ENCODE measurements at regions not wholly inside any gene's neighbourhood (a gene's known extent, or its start where the extent isn't known, plus 50 kb on each side); places are given as distances from the start of the nearest gene placed in this dataset.
"Not testable (repeated sequence)": the region's sequence is repeated elsewhere in the genome, so short reads cannot be mapped to it uniquely, and the experiment has no call there.

DNA sequence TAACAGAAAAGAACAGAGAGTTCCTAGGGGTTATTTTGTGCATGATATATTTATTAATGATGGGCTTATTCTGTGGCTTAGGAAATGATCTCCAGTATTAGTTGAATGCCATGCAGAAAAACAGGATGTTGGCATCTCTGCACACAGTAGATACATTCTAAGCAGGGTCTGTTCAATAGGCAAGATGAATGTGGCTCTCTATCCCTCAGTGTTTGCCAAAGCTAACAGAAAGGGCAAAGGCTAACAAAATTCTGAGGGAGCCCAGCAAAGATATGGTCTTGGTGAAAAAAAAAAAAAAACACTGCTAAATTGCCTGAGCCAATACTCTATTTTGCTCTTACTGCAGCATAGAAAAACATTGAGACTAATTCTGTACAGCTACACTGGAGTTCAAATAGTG, 1095.8 kb downstream of the UQCRFS1 start:
- no peak for DNase-seq

DNA sequence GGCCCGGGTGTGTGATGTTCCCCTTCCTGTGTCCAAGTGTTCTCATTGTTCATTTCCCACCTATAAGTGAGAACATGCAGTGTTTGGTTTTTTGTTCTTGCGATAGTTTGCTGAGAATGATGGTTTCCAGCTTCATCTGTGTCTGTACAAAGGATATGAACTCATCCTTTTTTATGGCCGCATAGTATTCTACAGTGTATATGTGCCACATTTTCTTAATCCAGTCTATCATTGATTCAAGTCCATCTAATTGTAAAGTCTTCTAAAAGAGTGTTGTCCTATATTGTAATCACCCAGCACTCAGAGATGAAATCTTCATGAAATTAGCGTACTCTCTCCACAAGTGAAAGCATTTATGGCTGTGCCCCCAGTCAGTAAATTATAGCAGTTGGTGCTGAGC, 1096.6 kb downstream of the UQCRFS1 start:
- not testable (repeated sequence) for DNase-seq

DNA sequence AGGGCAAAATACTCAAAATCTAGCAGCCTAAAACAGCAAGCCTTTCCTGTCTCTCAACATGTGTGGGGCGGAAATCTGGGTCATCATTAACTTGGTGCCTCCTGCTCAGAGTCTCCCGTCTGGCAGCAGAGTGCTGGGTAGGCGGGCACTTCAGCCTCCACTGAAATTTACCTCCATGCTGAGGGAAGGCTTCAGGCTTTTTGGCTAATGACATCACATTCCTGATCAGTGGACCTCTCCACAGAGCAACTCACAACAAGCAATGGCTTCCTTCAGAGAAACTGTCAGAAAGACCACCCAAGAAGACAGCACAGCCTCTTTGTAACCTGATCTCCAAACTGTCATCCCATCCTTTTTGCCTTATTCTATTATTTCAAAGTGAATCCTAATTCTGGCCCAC, 1109.0 kb downstream of the UQCRFS1 start:
- DNase-seq = no peak

DNA sequence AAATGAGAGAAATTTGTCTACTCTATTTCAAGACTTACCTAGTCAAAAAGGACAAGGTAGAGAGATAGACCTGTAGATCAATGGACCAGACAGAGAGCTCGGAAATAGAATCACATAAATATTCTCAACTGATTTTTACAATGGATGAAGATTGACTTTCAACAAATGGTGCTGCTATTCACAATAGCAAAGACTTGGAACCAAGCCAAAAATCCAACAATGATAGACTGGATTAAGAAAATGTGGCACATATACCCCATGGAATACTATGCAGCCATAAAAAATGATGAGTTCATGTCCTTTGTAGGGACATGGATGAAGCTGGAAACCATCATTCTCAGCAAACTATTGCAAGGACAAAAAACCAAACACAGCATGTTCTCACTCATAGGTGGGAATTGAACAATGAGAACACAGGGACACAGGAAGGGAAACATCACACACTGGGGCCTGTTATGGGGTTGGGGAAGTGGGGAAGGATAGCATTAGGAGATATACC, 1128.2 kb downstream of the UQCRFS1 start:
- not testable (repeated sequence) for DNase-seq

DNA sequence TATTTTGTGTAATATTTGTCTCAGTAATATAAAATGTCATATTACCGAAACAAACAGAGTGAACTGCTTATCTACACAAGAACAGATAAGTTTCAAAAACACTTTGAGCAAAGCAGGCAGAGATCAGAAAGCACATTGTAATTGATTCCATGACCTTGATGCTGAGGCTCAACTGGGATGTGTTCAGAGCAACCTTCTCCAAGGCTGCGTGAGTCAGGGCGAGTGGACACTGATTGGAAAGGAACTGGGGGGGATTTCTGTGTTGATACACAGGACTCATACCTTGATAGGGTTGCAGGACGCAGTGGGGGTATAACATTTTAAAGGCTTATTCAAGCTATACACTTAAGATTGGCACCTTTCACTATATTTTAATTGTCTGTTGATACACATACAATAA, 1136.3 kb downstream of the UQCRFS1 start:
- DNase-seq = no peak

DNA sequence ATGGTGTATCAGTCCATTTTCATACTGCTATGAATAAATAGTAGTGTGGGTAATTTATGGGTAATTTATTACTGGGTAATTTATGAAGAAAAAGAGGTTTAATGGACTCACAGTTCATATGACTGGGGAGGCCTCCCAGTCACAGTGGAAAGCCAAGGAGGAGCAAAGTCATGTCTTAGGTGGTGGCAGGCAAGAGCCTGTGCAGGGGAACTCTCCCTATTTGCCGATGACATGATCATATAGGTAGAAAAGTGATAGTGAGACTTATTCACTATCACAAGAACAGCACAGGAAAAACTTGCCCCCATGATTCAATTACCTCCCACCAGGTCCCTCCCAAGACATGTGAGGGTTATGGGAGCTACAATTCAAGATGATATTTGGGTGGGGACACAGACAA, 1137.7 kb downstream of the UQCRFS1 start:
- no peak for DNase-seq

DNA sequence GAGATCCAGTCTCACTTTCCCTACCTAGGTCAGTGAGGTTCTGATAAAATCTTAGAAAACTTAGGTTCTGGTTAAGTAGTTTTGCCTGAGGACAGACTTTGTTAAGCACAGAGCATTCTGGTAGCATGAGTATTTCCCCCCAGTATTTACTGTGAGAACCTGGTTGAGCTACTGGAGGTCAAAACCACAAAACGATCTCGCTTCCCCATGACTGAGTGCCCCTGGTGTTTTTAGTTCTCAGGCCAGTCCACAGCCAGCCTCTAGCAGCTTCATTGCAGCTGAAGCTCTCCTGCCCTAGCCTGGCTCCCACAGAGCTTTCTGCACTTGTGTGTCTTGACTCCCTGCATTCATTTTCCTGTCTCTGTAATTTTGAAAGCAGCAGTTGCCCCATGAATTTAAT, 1138.2 kb downstream of the UQCRFS1 start:
- no peak for DNase-seq

DNA sequence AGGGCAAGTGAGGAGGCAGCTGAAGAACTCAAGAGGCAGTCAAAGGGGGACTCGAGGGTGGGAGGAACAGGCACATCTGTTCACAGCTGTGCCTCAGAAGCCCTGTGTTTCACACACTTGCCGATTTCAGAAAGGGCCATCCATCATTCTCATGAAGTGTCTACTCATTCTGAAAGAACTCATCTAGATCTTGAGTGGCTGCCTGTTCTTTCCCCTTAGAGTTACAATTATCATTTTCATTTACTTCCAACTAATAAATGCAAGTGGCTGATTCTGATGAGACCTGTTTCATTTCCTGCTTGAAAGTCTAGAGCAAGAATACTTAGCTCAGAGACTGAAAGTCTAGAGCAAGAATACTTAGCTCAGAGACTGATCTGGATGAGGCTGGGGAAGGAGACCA, 1145.1 kb downstream of the UQCRFS1 start:
- DNase-seq = no peak

DNA sequence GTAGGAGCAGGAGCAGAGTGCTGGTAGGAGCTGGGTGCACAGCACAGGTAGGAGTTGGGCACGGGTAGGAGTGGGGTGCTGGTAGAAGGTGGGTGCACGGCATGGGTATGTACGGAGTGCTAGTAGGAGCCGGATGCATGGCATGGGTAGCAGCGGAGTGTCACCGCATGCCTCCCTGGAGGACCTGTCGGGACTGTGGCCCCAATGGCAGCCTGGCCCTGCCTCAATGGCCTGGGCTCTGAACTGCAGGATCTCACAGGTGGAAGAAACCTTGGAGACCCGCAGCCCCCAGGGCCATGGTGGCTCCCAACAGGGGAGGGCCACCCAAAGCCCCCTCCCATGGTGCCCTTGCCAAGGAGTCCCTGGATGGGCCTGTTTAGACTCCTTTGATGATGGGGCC, 1146.0 kb downstream of the UQCRFS1 start:
- no peak for DNase-seq

DNA sequence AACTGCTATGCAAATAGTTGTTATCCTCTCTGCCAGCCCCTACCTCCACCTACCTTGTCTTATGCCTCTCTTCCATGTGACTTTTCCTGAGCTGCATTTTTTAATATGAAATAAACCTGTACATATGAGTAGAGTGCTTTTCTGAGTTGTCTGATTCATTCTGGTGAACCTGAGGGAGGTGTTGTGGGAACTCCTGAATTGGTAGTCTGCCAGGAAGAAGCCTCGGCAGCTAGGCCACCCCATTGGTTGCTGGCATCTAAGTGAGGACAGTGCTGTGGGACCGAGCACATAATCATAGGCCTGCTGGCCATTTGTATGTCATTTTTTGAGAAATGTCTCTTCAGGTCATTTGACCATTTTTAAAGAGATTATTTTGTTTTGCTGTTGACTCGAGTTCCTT, 1146.8 kb downstream of the UQCRFS1 start:
- DNase-seq = no peak

DNA sequence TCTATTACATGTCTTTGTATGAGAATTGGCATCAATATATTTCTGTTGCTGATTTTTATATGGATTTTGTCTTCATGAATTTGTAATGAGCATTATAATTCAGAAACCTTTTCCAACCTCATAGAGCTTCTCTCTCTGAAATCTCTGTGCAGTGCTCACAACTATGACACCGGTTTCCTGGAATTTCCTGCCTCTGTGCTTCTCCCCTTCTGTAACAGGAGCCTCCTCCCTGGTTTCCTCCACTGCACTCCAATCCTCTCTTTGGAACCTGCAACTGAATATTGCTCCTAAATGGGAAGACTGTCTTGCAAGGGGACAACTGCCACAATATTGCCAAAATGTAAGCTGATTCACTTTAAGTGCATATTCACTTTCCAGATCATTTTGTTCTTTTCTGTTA, 1147.9 kb downstream of the UQCRFS1 start:
- no peak for DNase-seq

DNA sequence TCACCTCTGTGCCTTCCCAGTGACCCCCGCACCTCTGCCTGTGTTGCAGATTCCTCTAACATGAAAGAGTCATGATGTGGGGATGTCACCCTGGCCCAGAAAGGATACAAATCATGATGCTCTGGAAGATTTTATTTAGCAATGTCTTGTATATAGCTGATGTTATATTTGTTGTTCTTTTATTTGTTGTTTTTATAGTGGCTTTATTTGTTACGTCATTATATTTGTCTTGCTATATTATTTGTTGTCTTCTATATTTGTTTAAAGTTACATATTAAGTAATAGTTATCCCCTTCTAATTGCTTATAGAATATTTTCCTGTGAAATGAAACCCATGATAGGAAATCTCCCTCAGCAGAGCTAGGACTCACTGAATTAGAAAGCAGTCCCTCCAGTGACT, 1149.2 kb downstream of the UQCRFS1 start:
- DNase-seq = no peak

DNA sequence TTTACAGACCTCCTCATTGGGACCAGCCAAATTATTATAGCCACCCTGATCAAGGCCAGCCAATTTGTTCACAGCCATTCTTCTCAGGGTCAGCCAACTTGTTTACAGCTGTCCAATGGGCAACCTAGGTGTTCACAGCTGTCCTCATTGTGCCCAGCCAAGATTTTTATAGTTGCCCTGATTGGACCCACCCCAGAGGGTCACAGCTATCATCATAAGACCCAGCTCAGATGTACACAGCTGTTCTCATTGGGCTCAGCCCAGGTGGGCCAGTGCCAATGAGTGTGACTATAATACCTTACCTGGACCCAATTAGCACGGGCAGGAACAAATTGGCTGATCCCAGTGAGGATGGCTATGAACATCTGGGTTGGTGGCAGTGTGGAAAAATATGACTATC, 1151.8 kb downstream of the UQCRFS1 start:
- no peak for DNase-seq

DNA sequence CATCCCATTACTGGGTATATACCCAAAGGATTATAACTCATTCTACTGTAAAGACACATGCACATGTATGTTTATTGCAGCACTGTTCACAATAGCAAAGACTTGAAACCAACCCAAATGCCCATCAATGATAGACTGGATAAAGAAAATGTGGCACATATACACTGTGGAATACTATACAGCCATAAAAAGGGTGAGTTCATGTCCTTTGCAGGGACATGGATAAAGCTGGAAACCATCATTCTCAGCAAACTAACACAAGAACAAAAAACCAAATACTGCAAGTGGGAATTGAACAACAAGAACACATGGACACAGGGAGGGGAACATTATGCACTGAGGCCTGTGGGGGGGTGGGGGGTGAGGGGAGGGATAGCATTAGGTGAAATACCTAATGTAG, 1155.9 kb downstream of the UQCRFS1 start:
- DNase-seq = not testable (repeated sequence)

DNA sequence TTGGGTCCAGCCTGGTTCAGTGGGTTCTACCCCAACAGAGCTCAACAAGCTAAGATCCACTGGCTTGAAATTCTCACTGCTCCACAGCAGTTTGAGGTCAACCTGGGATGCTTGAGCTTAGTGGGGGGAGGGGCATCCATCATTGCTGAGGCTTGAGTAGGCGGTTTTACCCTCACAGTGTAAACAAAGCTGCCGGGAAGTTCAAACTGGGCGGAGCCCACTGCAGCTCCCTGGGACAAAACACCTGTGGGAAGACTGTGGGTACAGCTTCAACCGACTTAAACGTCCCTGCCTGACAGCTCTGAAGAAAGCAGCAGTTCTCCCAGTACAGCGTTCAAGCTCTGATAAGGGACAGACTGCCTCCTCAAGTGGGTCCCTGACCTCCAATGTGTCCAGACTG, 1161.9 kb downstream of the UQCRFS1 start:
- no peak for DNase-seq

DNA sequence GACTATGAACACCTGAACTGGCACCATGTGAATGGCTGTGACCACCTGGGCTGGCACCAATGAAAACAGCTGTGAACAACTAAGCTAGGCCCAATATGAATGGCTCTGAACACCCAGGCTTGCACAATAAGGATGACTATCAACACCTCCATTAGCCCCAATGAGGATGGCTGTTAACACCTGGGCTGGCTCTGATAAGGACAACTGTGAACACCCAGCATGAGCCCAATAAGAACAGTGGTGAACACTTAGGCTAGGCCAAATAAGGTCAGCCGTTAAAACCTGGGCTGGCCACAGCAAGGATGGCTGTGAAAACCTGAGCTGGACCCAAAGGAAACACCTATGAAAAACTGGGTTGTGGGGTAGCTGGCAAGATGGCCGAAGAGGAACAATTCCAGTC, 1163.1 kb downstream of the UQCRFS1 start:
- no peak for DNase-seq

DNA sequence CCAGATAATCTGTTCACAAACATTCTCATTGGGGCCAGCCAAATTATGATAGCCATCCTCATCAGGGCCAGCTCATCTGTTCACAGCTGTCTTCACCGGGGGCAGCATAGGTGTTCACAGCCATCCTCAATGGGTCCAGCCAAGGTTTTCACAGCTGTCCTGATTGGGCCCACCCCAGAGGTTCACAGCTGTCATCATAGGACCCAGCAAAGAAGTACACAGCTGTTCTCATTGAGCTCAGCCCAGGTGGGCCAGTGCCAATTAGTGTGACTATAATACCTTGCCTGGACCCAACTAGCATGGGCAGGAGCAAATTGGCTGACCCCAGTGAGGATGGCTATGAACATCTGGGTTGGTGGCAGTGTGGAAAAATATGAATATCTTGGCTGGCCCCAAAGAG, 1166.0 kb downstream of the UQCRFS1 start:
- no peak for DNase-seq

DNA sequence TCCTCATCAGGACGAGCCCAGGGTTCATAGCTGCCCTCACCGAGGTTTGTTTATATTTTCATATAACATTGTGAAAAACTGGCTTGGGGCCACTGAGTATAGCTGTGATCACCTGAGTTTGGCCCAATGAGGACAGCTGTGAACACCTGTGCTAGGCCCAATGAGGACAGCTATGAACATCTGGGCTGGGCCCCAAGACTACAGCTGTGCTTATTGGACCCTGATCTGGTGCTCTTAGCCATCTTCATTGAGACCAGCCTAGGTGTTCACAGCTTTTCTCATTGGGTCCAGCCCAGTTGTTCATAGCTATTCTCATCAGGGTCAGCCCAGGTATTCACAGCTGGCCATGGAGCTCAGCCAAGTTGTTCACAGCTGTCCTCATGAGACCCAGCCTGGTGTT, 1167.3 kb downstream of the UQCRFS1 start:
- no peak for DNase-seq

DNA sequence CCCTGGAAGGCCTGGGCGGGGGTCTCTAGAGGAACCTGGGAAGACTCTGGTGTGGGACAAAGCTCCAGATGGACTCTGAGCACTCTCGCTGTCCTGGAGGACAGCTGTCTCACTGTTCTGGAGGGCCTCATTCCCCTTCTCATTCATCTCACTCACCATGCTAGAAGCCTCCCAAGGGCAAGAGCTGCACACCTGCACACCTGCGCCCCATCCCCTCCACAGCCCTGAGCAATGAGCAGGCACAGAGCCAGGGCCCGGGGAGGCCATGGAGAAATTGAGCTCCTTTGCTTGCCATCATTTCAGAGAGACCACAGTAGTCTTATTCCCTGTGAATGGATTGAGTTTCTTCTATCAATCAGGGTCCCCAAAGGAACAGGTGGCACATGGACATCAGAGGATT, 1168.5 kb downstream of the UQCRFS1 start:
- no peak for DNase-seq

DNA sequence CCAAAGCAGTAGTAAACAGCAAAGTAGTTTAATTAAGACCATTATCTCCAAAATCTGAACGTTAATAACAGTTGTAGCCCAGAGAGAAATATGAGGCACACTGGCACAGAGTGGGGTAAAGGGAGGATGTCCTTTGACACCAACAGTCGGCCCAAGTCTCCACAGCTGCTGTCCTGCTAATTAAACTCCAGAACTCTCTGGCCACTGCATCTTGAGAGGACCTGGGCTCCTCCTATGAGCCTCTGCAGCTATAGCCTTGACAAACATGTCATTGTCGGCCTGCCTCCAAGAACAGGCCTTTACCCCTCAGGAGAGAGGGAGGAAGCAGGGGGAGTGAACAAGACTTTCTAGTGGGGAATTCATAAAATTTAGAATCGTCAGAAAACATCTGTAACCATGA, 1170.4 kb downstream of the UQCRFS1 start:
- no peak for DNase-seq

DNA sequence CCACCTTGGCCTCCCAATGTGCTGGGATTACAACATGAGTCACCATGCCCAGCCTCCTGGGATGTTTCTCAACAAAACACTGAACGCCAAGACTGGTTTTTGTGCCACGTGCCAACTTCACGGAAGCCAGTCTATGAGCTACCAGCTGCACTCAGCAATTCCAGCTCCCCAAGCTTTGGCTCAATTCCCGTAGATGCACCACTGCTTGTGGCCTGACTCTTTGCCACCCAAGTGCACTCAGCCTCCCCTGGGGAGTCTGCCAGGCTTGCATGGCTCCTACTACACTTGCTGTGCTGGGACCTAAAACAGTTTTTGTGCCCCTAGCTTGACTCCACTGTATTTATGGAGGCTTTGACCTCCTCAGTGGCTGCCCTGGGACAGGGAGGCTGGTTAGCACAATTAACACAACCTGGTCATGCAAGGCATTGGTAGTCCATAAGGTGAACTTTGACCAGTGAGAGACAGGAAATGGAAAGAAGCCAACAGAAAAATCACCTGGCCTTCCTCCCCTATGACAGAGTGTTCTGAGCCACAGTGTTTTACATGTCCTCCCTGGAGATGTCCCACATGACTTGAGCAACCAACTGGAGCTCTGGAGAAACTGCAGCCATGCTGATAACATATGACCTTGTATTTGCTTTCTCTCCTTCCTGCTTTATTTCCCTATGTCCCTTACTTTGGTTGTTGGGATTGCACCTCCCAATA, 1173.1 kb downstream of the UQCRFS1 start:
- no peak for DNase-seq

DNA sequence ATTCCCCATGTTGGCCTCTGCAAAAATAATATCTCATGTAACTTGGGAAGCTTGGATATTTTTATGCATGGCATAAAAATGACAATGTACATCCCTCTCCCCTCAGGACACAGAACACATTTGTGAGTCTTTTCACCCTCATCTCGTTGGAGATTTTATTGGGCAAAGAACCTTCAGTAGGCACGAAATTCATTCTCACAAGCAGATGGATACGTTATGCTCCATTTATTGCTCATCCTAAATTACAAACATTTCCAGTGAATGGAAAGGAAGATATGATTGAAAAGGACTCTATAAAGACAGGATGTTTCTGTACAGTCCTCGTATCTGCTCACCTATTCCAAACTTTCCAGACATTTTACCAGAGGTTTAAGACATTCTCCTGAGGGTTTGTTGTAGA, 1175.8 kb downstream of the UQCRFS1 start:
- DNase-seq = no peak

DNA sequence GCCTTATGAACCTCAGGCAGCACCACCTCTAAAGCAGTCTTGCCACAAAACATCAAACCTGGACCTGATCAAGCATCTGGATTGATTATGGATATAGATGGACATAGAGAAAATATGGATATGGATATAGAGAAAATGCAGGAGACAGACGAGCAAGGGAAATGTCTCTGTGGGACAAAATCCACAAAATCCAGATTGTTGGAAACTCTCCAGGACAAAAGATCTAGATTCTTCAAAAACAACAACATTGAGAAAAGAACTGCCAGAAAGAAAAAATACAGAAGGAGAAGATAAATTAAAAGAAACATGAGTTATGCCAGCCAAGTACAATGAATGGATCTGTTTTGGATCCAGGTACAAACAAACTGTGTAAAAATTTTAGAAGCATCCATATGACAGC, 1176.5 kb downstream of the UQCRFS1 start:
- DNase-seq = no peak

DNA sequence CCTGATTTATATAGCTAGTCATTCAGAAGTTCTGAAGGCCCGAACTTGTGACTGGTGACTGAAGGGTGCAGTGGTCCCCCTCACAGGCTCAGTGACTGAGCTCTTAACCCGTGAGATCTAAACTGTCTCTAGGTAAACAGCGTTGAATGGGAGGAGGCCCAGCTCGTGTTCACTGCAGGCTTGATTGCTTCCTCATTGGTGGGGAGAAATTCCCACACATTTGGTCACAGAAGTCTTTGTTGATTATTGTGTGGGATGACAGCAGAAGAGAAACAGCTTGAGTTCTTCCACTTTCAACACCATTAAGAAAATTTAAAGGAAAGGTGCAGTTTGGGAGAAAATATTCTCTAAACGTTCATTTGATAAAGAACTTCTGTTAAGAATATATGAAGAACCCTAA, 1178.0 kb downstream of the UQCRFS1 start:
- DNase-seq = no peak

DNA sequence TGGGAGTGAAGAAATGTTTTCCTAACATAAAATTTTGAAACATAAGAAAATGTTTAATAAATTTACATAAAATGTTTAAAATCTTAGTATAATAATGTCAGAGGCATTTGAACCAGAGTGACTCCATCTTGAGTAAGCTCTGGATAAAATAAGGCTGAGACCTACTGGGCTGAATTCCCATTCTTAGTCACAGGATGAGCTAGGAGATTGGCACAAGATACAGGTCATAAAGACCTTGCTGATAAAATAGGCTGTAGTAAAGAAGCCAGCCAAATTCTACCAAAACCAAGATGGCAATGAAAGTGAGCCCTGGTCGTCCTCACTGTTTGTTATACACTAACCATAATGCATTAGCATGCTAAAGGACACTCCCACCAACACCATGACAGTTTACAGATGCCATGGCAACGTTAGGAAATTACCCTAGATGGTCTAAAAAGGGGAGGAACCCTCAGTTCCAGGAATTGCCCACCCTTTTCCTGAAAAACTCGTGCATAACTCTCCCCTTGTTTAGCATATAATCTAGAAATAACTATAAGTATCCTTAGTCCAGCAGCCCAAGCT, 1184.0 kb downstream of the UQCRFS1 start:
- no peak for DNase-seq
